GM12865 (cell line): ENCODE measurements at regions not wholly inside any gene's neighbourhood (a gene's known extent, or its start where the extent isn't known, plus 50 kb on each side); places are given as distances from the start of the nearest gene placed in this dataset.

Source experiments
- DNase-seq: peaks from one replicate; pipeline ENCODE4 v3.0.0; 2010; ENCODE audit warnings: low read depth
- H3K4me3 ChIP-seq: 2 replicates; pipeline ENCODE4 v1.5.1; 2011; ENCODE audit warnings: mild to moderate bottlenecking, low read depth, low read length, control low read depth
- TF ChIP-seq, protein P1 (sequence below): IDR thresholded peaks from 2 replicates; pipeline ENCODE4 v1.5.1; 2011; ENCODE audit warnings: low read length, control low read depth, low read depth, inconsistent platforms; ENCODE audit not compliant: insufficient read depth; ENCODE audit errors: missing control alignments

DNA sequence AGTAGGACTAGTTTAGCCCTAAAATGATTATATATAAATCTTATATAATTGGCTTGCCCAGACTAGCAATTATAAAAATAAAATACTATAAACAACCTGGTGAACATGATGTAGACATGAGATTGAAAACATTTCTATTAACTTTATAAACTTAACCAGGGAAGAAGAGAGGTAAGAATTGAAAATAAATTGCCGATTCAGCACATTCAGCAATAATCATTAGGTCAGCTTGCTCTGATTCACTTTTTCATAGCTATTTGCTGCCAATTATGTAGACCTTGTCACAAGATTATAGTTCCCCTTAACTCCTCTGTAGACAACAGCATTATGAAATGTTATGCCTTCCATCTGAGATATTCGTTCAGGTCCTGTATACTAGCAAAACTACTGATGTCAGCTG lies 199.3 kb upstream of the CA10 start:
- no peak overlapping the region for H3K4me3 ChIP-seq
- TF ChIP-seq, protein P1, sequence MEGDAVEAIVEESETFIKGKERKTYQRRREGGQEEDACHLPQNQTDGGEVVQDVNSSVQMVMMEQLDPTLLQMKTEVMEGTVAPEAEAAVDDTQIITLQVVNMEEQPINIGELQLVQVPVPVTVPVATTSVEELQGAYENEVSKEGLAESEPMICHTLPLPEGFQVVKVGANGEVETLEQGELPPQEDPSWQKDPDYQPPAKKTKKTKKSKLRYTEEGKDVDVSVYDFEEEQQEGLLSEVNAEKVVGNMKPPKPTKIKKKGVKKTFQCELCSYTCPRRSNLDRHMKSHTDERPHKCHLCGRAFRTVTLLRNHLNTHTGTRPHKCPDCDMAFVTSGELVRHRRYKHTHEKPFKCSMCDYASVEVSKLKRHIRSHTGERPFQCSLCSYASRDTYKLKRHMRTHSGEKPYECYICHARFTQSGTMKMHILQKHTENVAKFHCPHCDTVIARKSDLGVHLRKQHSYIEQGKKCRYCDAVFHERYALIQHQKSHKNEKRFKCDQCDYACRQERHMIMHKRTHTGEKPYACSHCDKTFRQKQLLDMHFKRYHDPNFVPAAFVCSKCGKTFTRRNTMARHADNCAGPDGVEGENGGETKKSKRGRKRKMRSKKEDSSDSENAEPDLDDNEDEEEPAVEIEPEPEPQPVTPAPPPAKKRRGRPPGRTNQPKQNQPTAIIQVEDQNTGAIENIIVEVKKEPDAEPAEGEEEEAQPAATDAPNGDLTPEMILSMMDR, result no peak
- no peak for DNase-seq

DNA sequence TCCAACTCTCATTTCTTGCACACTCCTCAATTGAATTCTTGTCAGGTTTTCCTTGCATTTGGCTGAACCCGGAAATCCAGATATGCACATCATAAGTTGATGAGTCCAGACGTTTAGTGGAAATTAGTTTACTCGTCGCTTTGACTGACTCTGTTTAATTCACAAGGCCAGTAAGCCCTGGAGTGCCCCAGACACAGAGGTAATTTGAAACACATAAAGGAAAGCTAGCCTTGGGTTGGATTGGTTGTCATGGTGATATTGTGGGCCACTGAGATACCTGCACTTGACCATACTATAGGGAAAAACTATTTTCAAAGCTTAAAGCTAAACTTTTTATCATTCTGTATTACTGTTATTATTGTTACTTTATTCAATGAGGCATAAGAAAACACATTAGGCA lies 178.3 kb upstream of the CA10 start:
- DNase-seq, result no peak
- TF ChIP-seq, protein P1, result no peak
- H3K4me3 ChIP-seq, result no peak overlapping the region

DNA sequence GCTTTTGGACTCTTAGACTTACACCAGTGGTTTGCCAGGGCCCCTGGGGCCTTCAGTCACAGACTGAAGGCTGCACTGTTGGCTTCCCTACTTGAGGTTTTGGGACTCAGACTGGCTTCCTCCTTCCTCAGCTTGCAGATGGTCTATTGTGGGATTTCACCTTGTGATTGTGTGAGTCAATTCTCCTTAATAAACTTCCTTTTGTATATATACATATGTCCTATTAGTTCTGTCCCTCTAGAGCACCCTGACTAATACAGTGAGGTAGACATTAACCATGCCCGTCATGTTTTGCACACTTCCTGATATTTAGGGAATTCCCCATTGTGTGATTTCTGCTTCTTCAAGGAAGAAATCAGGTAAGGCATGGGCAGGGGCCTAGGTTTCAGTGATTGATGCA lies 147.8 kb upstream of the CA10 start:
- H3K4me3 ChIP-seq, result no peak overlapping the region
- TF ChIP-seq, protein P1, result no peak
- no peak for DNase-seq

DNA sequence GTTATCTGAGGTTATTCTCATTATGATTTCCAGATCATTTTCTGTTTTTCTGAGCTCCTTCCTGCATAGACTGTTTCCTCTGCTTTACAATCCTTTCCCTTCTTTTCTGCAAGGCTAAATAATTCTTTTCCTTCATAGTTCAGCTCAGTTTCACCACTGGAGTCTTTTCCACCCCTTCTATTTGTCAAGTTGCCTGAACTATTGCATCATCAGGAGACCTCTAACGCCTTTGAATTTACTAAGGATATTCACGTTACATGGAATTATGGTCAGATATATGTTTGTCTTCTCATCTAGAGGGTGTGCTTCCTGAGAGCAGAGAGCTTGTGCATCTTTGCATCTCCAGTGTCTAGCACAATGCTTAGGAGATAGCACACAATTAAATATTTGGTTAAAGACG lies 140.4 kb upstream of the CA10 start:
- TF ChIP-seq, protein P1, result no peak
- no peak overlapping the region for H3K4me3 ChIP-seq
- DNase-seq, result no peak

DNA sequence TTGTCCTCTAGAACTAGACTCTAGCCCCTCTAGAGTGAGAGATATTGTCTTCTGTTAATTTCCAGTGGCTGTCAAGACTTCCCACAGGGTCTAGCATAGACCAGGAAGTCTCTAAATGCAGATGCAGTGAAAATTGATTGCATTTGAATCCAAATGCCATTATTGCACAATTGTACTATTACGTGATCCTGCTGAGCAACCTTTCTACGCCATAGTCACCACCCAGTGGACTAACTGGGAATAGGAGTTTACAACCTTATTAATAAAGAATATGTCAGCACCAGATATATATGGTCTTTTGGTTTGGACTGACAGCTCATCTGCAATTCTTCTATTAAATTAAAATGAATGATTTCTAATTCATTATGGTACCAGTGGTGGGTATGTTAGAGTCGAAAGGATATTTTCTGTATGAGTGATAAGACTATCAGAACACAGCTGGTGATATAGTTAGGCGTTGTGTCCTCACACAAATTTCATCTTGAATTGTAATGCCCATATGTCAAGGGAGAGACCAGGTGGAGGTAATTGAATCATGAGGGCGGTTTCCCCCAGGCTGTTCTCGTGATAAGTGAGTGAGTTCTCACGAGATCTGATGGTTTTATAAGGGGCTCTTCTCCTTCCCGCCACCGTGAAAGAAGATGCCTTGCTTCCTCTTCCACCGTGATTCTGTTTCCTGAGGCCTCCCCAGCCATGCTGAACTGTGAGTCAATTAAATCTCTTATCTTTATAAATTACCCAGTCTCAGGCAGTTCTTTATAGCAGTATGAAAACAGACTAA lies 138.9 kb upstream of the CA10 start:
- TF ChIP-seq, protein P1, result no peak
- no peak overlapping the region for H3K4me3 ChIP-seq
- DNase-seq, result no peak

DNA sequence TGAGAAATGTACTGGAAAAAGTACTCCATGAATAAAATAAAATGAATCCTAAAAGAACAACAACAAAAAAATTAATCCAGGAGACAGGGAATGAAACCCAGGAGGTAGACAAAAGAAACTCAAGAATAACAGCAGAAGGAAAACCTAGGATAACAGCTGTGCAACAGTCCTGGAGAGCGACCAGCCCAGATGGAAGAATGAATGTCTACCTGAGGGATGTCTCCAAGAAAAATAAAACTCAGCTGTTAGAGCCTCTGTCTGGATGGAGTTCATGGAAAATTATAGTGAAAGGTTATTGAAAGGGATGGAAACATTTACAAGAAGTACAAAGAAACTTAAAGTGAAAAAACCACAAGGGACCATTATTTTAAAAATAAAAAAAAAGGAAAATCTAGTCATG lies 135.8 kb upstream of the CA10 start:
- DNase-seq, result no peak
- H3K4me3 ChIP-seq, result no peak overlapping the region
- TF ChIP-seq, protein P1, result no peak

DNA sequence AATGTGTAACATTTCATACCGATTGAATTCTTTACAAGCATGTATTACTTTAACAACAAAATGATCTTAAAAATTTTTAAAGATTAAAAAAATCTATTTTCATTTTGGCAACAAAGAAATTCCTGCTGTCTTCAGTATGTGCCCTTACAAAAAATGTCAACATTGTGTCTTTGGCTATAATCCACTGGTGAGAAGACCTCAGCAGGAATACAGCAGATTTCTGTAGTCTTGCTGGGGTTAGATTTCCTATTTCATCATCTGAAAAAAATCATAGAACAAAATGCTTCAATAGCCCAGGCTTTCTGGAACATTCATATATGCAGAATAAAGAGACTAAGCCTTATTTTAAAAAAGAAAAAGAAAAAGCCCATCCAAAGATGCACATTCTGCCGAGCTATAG lies 129.1 kb upstream of the CA10 start:
- no peak overlapping the region for H3K4me3 ChIP-seq
- TF ChIP-seq, protein P1, result no peak
- DNase-seq, result no peak
